H1 (cell line): ENCODE measurements at regions not wholly inside any gene's neighbourhood (a gene's known extent, or its start where the extent isn't known, plus 50 kb on each side); places are given as distances from the start of the nearest gene placed in this dataset.

Experiments used
- CTCF ChIA-PET: fragments of 300-600 bp; sonication (Branson Sonifier 250); formaldehyde crosslinking; loops from one replicate; lab custom pipeline; 2021; ENCODE audit not compliant: partially characterized antibody; lab: Charles Lee
- POLR2A ChIA-PET: fragments of 300-600 bp; sonication (Branson Sonifier 250); formaldehyde crosslinking; loops from one replicate; lab custom pipeline; 2021; ENCODE audit warnings: inconsistent platforms; ENCODE audit not compliant: partially characterized antibody; lab: Charles Lee
- DNase-seq, 2 experiments: peaks; one replicate each; pipeline versions ENCODE4 v3.0.0 to v3.0.0-alpha.2; 2010 to 2022; ENCODE audit warnings: low spot score in 2 of 2, low read depth in 1 of 2, mixed read lengths in 1 of 2
- FAIRE-seq: peaks from 2 replicates; lab custom pipeline; 2011; peaks lifted over from hg19 to GRCh38; lab: Jason Lieb, UNC
- H2AFZ ChIP-seq: 2 replicates; pipeline ENCODE4 v1.8.1; 2012; ENCODE audit warnings: low read length, inconsistent platforms
- H2AK5ac ChIP-seq: 2 replicates; pipeline ENCODE4 v1.6.1; 2013; ENCODE audit warnings: low read depth, low read length
- H2BK120ac ChIP-seq: replicated peaks from 2 replicates; pipeline ENCODE3; 2013; ENCODE audit warnings: low read depth, low read length, inconsistent platforms
- H2BK12ac ChIP-seq: 2 replicates; pipeline ENCODE4 v1.6.1; 2013; ENCODE audit warnings: low read depth, low read length
- H2BK15ac ChIP-seq: 2 replicates; pipeline ENCODE4 v1.6.1; 2013; ENCODE audit warnings: low read length
- H2BK20ac ChIP-seq: 2 replicates; pipeline ENCODE4 v1.6.1; 2013; ENCODE audit warnings: low read length
- H2BK5ac ChIP-seq: 2 replicates; pipeline ENCODE4 v1.6.1; 2013; ENCODE audit warnings: low read depth, low read length
- H3K14ac ChIP-seq: 2 replicates; pipeline ENCODE4 v1.6.1; 2013; ENCODE audit warnings: inconsistent platforms; ENCODE audit not compliant: insufficient read length
- H3K18ac ChIP-seq: 2 replicates; pipeline ENCODE4 v1.6.1; 2013; ENCODE audit warnings: low read length; ENCODE audit errors: extremely low read depth
- H3K23ac ChIP-seq: 2 replicates; pipeline ENCODE4 v1.6.1; 2013; ENCODE audit warnings: inconsistent platforms; ENCODE audit not compliant: insufficient read length
- H3K23me2 ChIP-seq: 2 replicates; pipeline ENCODE4 v1.6.1; 2013; ENCODE audit warnings: low read depth, low read length
- H3K27ac ChIP-seq: 2 replicates; pipeline ENCODE4 v1.6.1; 2011; ENCODE audit warnings: low read depth, low read length, inconsistent platforms
- H3K27me3 ChIP-seq, 4 experiments: replicated peaks in 1 of 4; 1 replicate in 1 of 4; 2 replicates in 3 of 4; pipeline versions ENCODE4 v1.6.1 to v1.8.1; 2011 to 2013; ENCODE audit warnings: low read length in 3 of 4, mild to moderate bottlenecking in 3 of 4, inconsistent platforms in 2 of 4, mixed read lengths in 2 of 4, moderate library complexity in 1 of 4; ENCODE audit not compliant: control insufficient read depth in 3 of 4, insufficient read depth in 3 of 4; ENCODE audit errors: extremely low read depth in 1 of 4
- H3K36me3 ChIP-seq, 4 experiments: 2 replicates each; pipeline versions ENCODE4 v1.6.1 to v1.8.1; 2011 to 2013; ENCODE audit warnings: mild to moderate bottlenecking in 4 of 4, low read length in 3 of 4, moderate library complexity in 2 of 4, control low read depth in 1 of 4, inconsistent platforms in 1 of 4; ENCODE audit not compliant: insufficient read depth in 4 of 4, control insufficient read depth in 2 of 4
- H3K4ac ChIP-seq: replicated peaks from 2 replicates; pipeline ENCODE3; 2013; ENCODE audit warnings: low read length, low read depth, mixed read lengths, inconsistent platforms; ENCODE audit not compliant: insufficient read length
- H3K4me1 ChIP-seq, 4 experiments: replicated peaks in 1 of 4; 1 replicate in 1 of 4; 2 replicates in 3 of 4; pipeline versions ENCODE4 v1.6.1 to v1.8.1; 2011 to 2013; ENCODE audit warnings: low read length in 3 of 4, inconsistent platforms in 2 of 4, mixed read lengths in 1 of 4; ENCODE audit not compliant: insufficient read depth in 4 of 4, control insufficient read depth in 3 of 4
- H3K4me2 ChIP-seq, 2 experiments: 2 replicates each; pipeline versions ENCODE4 v1.6.1 to v1.8.1; 2011 to 2013; ENCODE audit warnings: low read depth in 2 of 2, low read length in 2 of 2, control low read depth in 1 of 2, inconsistent platforms in 1 of 2, mild to moderate bottlenecking in 1 of 2; ENCODE audit not compliant: insufficient read depth in 1 of 2
- H3K4me3 ChIP-seq, 4 experiments: fragments of 200-600, 300-600 bp in 1 of 4; sonication (generic), shearing (Covaris generic), sonication (Bioruptor Twin) in 1 of 4; 2 replicates each; pipeline versions ENCODE4 v1.5.1 to v1.8.1; 2011 to 2016; ENCODE audit warnings: low read length in 4 of 4, low read depth in 3 of 4, control low read depth in 2 of 4, inconsistent platforms in 2 of 4, mild to moderate bottlenecking in 2 of 4, mixed read lengths in 1 of 4, moderate library complexity in 1 of 4; ENCODE audit not compliant: insufficient read depth in 2 of 4; ENCODE audit errors: extremely low read depth in 1 of 4
- H3K56ac ChIP-seq: replicated peaks from 2 replicates; pipeline ENCODE3; 2013; ENCODE audit warnings: low read depth, mild to moderate bottlenecking, mixed read lengths, low read length, inconsistent platforms; ENCODE audit not compliant: insufficient read length
- H3K79me1 ChIP-seq: 2 replicates; pipeline ENCODE4 v1.6.1; 2013; ENCODE audit warnings: low read depth, low read length, control low read depth
- H3K79me2 ChIP-seq, 2 experiments: 2 replicates each; pipeline versions ENCODE4 v1.6.1 to v1.8.1; 2012 to 2013; ENCODE audit warnings: low read length in 2 of 2, mild to moderate bottlenecking in 2 of 2, inconsistent platforms in 1 of 2; ENCODE audit not compliant: insufficient read depth in 2 of 2, control insufficient read depth in 1 of 2
- H3K9ac ChIP-seq, 4 experiments: replicated peaks in 1 of 4; 1 replicate in 1 of 4; 2 replicates in 3 of 4; pipeline versions ENCODE4 v1.6.1 to v1.8.1; 2011 to 2013; ENCODE audit warnings: low read depth in 3 of 4, low read length in 3 of 4, control low read depth in 2 of 4, mild to moderate bottlenecking in 2 of 4, moderate library complexity in 2 of 4, inconsistent platforms in 1 of 4; ENCODE audit errors: extremely low read depth in 1 of 4
- H3K9me3 ChIP-seq, 2 experiments: 2 replicates each; pipeline versions ENCODE4 v1.6.1 to v1.8.1; 2012 to 2013; ENCODE audit warnings: mild to moderate bottlenecking in 2 of 2, moderate library complexity in 2 of 2, control low read depth in 1 of 2, inconsistent platforms in 1 of 2, low read depth in 1 of 2, low read length in 1 of 2, mixed read lengths in 1 of 2; ENCODE audit not compliant: insufficient read depth in 2 of 2
- H4K20me1 ChIP-seq, 2 experiments: replicated peaks in 1 of 2; 2 replicates each; pipeline versions ENCODE3 to v1.8.1; 2011 to 2013; ENCODE audit warnings: inconsistent platforms in 2 of 2, low read length in 2 of 2, mild to moderate bottlenecking in 1 of 2; ENCODE audit not compliant: insufficient read depth in 2 of 2, control insufficient read depth in 1 of 2
- H4K5ac ChIP-seq: 2 replicates; pipeline ENCODE4 v1.6.1; 2013; ENCODE audit warnings: low read length, low read depth, mixed read lengths, inconsistent platforms; ENCODE audit not compliant: insufficient read length
- H4K8ac ChIP-seq: 2 replicates; pipeline ENCODE4 v1.8.0; 2013; ENCODE audit warnings: mild to moderate bottlenecking, moderate library complexity, low read length, inconsistent platforms; ENCODE audit not compliant: insufficient read depth; ENCODE audit errors: extremely low read depth
- H4K91ac ChIP-seq: replicated peaks from 2 replicates; pipeline ENCODE3; 2013; ENCODE audit warnings: low read length, mixed read lengths, inconsistent platforms; ENCODE audit not compliant: insufficient read length
- CEBPB ChIP-seq: IDR thresholded peaks from 2 replicates; pipeline ENCODE4 v1.6.1; 2012; ENCODE audit warnings: low read depth, low read length
- RXRA ChIP-seq: IDR thresholded peaks from 2 replicates; pipeline ENCODE4 v1.6.1; 2011; ENCODE audit warnings: low read depth, mild to moderate bottlenecking, low read length, moderate library complexity; ENCODE audit not compliant: insufficient read depth
- WGBS, 2 experiments: shearing (Covaris generic) in 1 of 2; methylation state at CpG; one replicate each; pipeline versions ENCODE4 v1.1.6 to v1.1.7; 2013 to 2015; ENCODE audit warnings: low lambda C conversion rate in 2 of 2, mixed read lengths in 2 of 2, inconsistent platforms in 1 of 2, low coverage in 1 of 2, missing lambda C conversion rate in 1 of 2; ENCODE audit not compliant: insufficient replicate concordance in 2 of 2, insufficient coverage in 1 of 2, insufficient read length in 1 of 2; ENCODE audit errors: extremely low coverage in 1 of 2, missing lambda C conversion rate in 1 of 2; 5-methylcytosine and 5-hydroxymethylcytosine counted together

DNA sequence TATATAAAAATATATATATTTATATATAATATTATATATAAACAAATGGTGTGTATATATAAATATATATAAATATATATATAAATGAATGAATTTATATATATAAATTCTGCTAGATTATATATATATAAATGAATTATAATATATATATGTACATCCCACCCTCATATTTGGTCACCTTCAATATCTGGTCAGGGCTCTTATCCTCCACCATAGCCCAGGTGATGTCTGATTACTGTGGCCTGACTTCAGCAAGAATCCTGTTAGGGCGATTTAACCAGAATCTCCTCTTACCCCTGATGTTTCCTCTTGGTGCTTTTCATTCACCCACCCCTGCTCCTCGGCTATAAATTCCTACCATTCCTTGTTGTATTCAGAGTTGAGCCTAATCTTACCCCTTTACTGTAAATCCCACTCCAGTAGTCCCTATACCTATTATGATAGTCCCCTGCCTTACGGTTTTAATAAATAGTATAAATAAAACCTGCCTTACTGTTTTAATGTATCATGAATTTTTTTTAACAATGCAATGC is 439.6 kb downstream of the PLOD2 start:
- Histone ChIP-seq H2BK20ac (no peak overlapping the region), H2BK5ac (no peak overlapping the region), H3K23me2 (no peaks in the 10 kb centered on the region), H3K4me3 (no peak overlapping the region), H3K56ac (no peak overlapping the region), H2BK12ac (no peak overlapping the region), H3K79me2 (no peaks in the 10 kb centered on the region), H4K5ac (no peak overlapping the region), H3K36me3 (no peaks in the 10 kb centered on the region), H4K8ac (no peak overlapping the region), H2AK5ac (no peak overlapping the region), H2BK15ac (no peak overlapping the region), H3K79me1 (no peaks in the 10 kb centered on the region), H3K9me3 (no peaks in the 10 kb centered on the region), H3K23ac (no peak overlapping the region), H4K91ac (no peak overlapping the region), H4K20me1 (no peaks in the 10 kb centered on the region), H3K4me2 (no peak overlapping the region), H3K27ac (no peak overlapping the region), H3K9ac (no peak overlapping the region), H2AFZ (no peak overlapping the region), H3K27me3 (no peaks in the 10 kb centered on the region), H3K18ac (no peak overlapping the region), H2BK120ac (no peak overlapping the region), H3K14ac (no peak overlapping the region), H3K4ac (no peak overlapping the region), H3K4me1 (no peaks in the 10 kb centered on the region; a peak in 1 of 7 replicates)
- no peak for DNase-seq
- ChIA-PET CTCF (no interaction called here), POLR2A (no interaction called here)
- TF ChIP-seq RXRA, result no peak
- no peak for TF ChIP-seq CEBPB
- 80% methylated on average over 3 of the region's 3 CpGs; no CpG with 5 or more reads in 1 of the 2 experiments for WGBS, 2 experiments
- no peak for FAIRE-seq
